ENCODE measurements at regions not wholly inside any gene's neighbourhood (a gene's known extent, or its start where the extent isn't known, plus 50 kb on each side); places are given as distances from the start of the nearest gene placed in this dataset.
A peak's percentile ranks its signal among the peaks of the same experiment; 100 is the strongest.
"Not testable (repeated sequence)": the region's sequence is repeated elsewhere in the genome, so short reads cannot be mapped to it uniquely, and the experiment has no call there.

DNA sequence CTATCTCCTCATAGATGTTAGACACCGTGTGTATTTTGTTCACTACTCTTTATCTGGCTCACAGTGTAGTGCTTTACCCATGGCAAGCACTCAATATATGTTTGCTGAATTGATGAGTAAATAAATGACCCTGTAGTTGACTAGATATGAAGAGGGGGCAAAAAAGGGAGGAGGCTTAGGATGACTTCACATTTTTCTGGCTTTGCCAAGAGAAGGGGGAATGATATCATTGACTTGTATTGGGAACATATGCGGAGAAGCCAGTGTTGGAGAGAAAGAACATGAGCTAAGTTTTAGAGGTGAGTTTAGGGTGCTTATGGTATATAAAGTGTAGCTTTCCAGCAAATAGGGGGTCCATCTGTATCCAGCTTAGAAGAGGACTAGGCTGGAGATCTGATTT, 145.5 kb downstream of the TENT5C start:
- no peak overlapping the region for H3K27ac ChIP-seq
- H3K4me3 ChIP-seq = no peak overlapping the region

- Histone ChIP-seq H3K4me3 (no peak overlapping the region), H3K27ac (no peak overlapping the region)
Measured at GRCh38 chr1:117752661-117753060, 146.8 kb downstream of the TENT5C start.

GRCh38 chr1:117753232-117753631, 147.4 kb downstream of the TENT5C start:
- Histone ChIP-seq H3K27ac (no peak overlapping the region), H3K4me3 (no peak overlapping the region)

DNA sequence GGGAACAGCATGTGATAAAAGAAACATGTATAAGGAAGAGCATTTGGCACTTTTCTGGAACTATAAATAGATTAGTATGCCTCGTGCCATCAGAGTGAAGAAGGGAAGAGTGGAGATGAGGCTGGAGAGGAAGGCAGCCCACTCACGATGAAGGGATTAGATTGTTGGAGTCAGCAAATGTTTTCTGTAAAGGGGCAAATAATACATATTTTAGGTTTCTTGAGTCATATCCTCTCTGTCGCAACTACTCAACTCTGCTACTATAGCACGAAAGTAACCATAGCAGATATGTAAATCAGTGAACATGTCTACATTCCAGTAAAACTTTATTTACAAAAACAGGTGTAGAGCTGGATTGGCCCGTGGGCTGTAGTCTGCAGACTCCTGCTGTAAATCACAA, 147.8 kb downstream of the TENT5C start:
- Histone ChIP-seq H3K4me3 (no peak overlapping the region), H3K27ac (no peak overlapping the region)

GRCh38 chr1:117754061-117754969, 148.5 kb downstream of the TENT5C start:
- H3K27ac ChIP-seq = no peak overlapping the region

GRCh38 chr1:117757668-117758067, 151.8 kb downstream of the TENT5C start:
- Histone ChIP-seq H3K4me3 (no peak overlapping the region), H3K27ac (no peak overlapping the region)

More at GRCh38 chr1:117754061-117754969, 148.5 kb downstream of the TENT5C start:
- no peak overlapping the region for H3K4me3 ChIP-seq

- Histone ChIP-seq H3K27ac (no peak overlapping the region), H3K4me3 (peak overlapping the region in 6 of 7 experiments; percentile 14 to 36 (median 22))
Measured at GRCh38 chr1:117758444-117759316, 152.8 kb downstream of the TENT5C start.

GRCh38 chr1:117759535-117759934, 153.7 kb downstream of the TENT5C start:
- Histone ChIP-seq H3K27ac (no peak overlapping the region), H3K4me3 (no peak overlapping the region)

GRCh38 chr1:117760069-117760468, 154.2 kb downstream of the TENT5C start:
- Histone ChIP-seq H3K4me3 (no peak overlapping the region), H3K27ac (no peak overlapping the region)

DNA sequence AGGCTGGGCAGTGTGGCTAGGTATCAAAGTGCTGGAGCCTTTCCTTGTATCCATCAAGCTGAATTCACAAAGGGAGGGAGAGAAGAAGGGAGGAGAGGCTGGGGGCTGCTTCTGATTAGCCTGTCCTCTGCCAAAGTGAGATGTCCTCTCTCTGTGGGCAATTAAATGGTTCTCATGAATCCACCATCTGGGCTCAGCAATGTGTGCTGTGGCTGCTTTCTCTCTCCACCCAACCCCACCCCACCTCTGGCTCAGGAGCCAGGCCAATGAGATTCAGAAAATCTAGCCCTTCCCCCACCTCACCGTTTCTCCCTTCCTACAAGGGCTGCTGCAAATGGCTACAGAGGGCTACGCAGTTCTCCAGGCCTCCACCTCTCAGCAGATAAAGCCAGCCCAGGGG, 154.6 kb downstream of the TENT5C start:
- Histone ChIP-seq H3K27ac (no peak overlapping the region), H3K4me3 (no peak overlapping the region)

GRCh38 chr1:117767756-117768155, 161.7 kb downstream of the GDAP2 start:
- not testable (repeated sequence) for H3K4me3 ChIP-seq, H3K27ac ChIP-seq

DNA sequence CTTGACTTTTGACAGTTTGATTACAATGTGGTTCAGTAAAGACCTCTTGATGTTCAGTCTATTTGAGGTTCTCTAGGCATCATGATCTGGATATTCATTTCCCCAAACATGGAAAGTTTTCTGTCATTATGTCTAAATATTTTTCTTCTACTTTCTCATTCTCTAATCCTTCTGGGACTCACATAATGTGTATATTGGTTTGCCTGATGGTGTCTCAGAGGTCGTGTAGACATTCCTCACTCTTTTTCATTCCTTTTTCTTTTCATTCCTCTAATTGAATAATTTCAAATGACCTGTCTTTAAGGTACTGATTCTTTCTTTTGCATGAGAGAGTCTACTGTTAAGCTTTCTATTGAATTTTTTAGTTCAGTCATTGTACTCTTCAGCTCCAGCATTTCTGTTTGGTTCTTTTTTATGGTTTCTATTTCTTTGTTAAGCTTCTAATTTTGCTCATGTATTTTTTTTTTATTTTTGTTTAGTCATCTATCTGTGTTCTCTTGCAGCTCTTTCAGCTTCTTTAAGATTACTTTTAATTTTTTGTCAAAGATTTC, 158.4 kb downstream of the GDAP2 start:
- H3K27ac ChIP-seq = no peak overlapping the region
- no peak overlapping the region for H3K4me3 ChIP-seq

- H3K27ac ChIP-seq = no peak overlapping the region
- no peak overlapping the region for H3K4me3 ChIP-seq
Measured at GRCh38 chr1:117779364-117779763, 150.1 kb downstream of the GDAP2 start.

DNA sequence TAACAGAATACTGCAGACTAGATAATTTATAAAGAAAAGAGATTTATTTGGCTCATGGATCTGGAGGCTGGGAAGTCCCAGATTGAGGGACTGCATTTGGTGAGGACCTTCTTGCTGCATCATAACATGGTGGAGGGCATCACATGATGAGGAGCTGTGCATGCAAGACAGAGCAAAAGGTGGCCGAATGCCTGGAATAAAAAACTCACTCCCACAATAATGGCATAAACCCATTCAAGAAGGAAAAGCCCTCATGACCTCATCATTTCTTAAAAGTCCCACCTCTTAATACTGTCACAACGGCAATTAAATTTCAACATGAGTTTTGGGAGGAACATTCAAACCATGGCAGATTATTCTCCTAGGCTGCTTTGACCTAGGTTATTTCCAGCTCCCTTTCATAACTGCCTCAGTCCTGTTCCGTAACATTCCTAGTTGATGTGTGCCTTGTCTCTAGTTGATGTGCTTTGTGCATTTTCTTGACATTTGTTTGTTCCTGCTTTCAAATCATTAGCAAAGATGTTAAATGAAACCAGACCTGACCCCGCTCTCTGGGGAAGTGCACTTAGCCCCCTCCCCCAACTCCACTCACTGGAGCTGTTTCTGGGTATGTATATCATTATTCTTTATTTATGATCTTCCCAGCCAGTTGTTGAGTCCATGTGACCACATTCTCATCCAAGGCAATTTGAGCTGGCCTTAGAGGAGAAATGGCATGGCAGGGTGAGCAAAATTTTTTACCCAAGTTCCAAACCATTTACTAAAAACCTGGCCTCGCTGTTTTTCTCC, 148.5 kb downstream of the GDAP2 start:
- Histone ChIP-seq H3K4me3 (no peak overlapping the region), H3K27ac (no peak overlapping the region)

DNA sequence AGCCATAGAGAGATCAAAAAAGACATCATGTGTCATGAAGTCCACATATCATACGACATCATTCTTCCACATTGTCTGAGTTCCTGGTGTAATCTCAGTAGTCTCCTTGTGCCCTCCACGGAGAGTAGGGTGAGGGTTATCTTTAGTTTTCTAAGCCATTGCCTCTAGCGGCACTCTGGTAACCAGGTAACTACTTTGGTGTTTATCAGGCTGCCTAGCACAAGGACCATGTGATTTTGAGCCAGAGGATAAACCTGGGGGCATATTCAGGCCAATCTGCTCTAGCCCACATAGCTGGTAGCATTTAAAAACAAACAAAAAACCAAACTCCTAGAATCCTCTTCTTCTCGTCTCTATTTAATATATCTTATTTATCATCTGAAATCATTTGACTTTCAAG, 147.4 kb downstream of the GDAP2 start:
- H3K27ac ChIP-seq = no peak overlapping the region
- no peak overlapping the region for H3K4me3 ChIP-seq

DNA sequence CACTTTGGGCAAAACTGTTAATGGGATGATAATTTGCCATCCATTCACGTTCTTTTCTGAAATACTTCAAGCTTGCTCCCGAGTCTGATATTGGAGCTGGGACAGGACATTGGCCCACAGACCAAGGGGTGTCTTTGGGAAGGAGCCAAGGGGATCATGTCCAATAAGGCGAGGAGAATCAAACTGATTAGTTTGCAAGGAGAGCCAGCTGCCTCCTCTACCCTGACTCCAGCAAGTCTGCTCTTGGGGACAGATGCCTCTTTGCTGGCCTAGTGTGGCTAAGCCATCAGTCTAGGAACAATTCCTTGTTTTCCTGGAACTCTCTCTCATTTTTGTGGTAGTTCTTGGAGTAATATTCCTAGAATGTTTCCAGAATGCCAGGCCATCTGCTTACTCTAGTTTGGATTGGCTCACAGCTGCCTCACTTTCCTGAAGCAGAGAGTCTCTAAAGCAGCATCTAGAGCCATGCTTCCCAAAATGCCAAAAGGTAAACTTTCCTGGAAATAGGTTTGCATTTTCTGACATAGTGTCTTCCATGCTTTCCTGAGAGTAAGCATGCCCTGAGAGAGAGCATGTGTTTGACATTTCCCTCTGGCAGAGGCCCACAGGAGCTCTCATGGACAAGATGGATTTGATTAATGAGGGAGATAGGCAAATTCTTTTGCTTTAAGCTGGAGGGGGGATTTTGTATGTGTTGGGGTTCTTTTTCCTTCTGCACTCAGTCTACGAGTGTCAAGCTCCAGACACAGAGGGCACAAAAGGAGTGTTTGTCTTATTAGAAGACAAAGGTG, 145.6 kb downstream of the GDAP2 start:
- no peak overlapping the region for H3K27ac ChIP-seq
- H3K4me3 ChIP-seq = no peak overlapping the region

- no peak overlapping the region for H3K4me3 ChIP-seq
Measured at GRCh38 chr1:117788014-117788413, 141.4 kb downstream of the GDAP2 start.

GRCh38 chr1:117793413-117793812, 136.0 kb downstream of the GDAP2 start:
- no peak overlapping the region for H3K27ac ChIP-seq
- H3K4me3 ChIP-seq = no peak overlapping the region

More at GRCh38 chr1:117788014-117788413, 141.4 kb downstream of the GDAP2 start:
- H3K27ac ChIP-seq = no peak overlapping the region

GRCh38 chr1:117794073-117794472, 135.3 kb downstream of the GDAP2 start:
- no peak overlapping the region for H3K27ac ChIP-seq
- no peak overlapping the region for H3K4me3 ChIP-seq

Data from skin epidermis (tissue), 12 donors.